GM18498 (cell line): ENCODE measurements at regions not wholly inside any gene's neighbourhood (a gene's known extent, or its start where the extent isn't known, plus 50 kb on each side); places are given as distances from the start of the nearest gene placed in this dataset.
"Not testable (repeated sequence)": the region's sequence is repeated elsewhere in the genome, so short reads cannot be mapped to it uniquely, and the experiment has no call there.

Source experiments
- ATAC-seq: cut with Tn5 transposase; IDR thresholded peaks from one replicate; pipeline ENCODE4 v1.9.1; 2021; ENCODE audit warnings: mild to moderate bottlenecking, moderate library complexity; ENCODE audit not compliant: unreplicated experiment

- ATAC-seq, result no peak
Measured at GRCh38 chr20:22101606-22102005, 396.1 kb downstream of the PAX1 start.

DNA sequence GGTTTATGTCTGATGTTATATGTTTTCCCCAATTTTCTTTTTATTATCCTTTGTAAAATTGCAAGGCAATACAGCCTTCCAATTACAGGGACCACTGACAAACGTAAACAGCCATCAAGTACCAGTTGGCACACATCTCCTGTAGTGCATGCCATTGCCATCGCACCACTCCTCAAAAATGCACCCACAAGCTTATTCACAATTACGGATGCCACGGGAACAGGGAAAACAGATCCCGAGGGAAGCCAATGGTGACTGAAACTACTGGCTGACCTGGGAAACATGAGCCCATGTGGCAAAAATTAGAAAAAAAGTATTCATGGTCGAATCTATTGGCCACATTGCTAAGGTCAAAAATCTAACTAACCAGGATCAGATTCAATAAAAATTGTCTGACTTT is 395.2 kb downstream of the PAX1 start:
- ATAC-seq, result no peak

DNA sequence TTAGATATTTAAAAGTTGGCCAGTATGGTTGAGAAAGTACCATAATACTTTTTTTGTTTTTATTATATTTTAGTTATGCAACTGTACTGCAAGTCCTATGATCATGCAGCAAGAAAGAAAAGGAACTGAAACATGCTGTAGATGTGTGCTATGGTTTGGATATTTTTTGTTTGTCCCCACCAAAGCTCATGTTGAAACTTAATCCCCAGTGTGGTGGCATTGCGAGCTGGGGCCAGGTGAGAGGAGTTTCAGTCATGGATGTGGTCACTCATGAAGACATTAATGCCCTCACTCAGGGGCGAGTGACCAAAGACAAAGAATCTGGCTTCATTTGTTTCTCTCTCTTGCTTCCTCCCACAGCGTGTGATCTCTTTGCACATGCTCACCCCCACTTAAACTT is 393.9 kb downstream of the PAX1 start:
- no peak for ATAC-seq

- no peak for ATAC-seq
Measured at GRCh38 chr20:22098511-22098910, 393.0 kb downstream of the PAX1 start.

DNA sequence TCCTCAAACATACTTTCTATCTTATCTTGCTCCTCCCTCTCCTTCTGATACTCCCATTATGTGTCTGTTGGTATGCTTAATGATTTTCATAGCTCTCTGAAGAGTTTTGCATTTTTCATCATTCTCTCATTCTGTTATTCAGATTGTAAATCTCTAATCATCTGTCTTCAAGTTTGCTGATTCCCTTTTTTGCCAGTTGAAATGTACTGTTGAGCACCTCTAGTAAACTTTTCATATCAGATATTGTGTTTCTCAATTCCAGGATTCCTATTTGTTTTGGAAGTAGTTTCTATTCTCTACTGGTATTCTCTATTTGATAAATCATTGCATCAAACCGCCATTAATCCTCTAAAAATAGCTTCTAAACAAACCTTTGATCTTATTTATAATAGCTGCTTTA is 387.7 kb downstream of the PAX1 start:
- ATAC-seq, result no peak

DNA sequence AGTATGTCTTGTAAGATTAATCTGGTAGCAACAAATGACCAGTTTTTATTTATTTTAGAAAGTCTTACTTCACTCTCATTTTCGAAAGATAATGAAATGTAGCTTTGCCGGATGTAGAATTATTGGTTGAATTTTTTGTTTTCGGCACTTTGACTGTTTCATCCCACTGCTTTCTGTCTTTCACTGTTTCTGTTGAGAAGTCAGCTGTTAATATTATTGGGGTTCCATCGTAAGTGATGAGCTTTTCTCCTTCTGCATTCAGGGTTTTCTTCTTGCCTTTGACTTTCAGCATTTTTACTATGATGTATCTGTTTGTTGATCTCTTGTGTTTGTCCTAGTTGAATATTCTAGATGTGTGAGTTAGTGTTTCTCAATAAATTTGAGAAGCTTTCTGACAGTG is 383.4 kb downstream of the PAX1 start:
- no peak for ATAC-seq

DNA sequence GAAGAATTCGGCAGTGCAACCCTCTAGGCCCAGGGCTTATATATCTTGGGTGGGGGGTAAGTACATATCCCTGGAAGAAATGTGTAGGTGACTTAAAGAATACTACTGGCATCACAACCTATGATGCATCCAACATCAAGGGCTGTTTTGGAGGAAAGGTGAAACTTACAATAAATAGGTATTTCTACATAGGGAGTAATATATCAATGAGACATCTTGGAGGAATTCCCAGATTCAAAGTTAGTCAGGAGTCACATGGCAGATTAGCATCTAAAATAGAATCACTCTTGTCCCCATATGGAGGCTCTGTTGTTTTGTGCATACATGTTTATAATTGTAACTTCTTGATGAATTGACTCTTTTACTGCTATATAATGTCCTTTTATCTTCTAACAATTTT is 375.5 kb downstream of the PAX1 start:
- ATAC-seq, result no peak

GRCh38 chr20:22074635-22075034 is 369.2 kb downstream of the PAX1 start:
- no peak for ATAC-seq

GRCh38 chr20:22071841-22072240 is 366.4 kb downstream of the PAX1 start:
- no peak for ATAC-seq

DNA sequence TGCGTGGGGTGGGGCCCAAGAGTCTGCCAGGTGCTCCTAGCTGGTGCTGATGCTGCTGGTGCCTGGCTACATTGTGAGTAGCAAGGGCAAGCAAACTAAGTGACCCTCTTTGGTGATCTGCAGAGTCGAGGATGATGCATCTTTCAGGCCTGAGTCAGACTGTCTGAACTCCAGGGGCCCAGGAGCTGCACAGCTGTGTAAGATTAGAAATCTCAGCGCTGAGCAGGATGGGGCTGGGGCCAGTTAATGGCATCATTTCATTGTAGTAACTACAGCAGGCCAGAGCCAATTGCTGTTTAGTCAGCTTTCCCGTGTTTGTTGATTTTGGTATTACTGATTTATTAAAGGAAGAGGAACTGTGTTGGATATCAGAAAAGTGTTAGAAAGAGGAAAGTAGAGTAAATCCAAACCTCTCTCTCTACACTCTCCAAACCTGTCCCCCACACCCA is 365.2 kb downstream of the PAX1 start:
- ATAC-seq, result no peak

- ATAC-seq, result no peak
Measured at GRCh38 chr20:22063753-22064152, 358.3 kb downstream of the PAX1 start.

- no peak for ATAC-seq
Measured at GRCh38 chr20:22062874-22063273, 357.4 kb downstream of the PAX1 start.

- no peak for ATAC-seq
Measured at GRCh38 chr20:22060610-22061009, 355.1 kb downstream of the PAX1 start.

DNA sequence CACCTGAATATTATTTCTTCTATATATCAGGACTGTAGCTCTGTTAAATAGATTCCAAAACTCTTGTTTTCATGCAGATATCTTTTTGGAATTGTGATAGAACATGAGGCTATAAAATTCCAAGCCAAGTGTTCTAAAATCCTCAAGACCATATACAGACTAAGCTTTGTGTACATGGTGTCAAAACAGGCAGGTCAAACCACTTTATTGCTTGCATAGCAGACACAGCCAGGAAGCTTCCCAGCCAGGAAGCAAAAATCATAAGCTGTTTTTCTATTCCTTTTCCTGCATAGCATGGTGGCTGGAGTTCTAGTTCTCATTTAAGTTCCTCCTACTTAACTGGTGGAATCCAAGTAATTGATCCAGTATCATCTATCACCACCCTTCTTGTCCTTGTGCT is 353.3 kb downstream of the PAX1 start:
- ATAC-seq, result no peak

- no peak for ATAC-seq
Measured at GRCh38 chr20:22055981-22056380, 350.5 kb downstream of the PAX1 start.

- ATAC-seq, result no peak
Measured at GRCh38 chr20:22052025-22052650, 346.7 kb downstream of the PAX1 start.

DNA sequence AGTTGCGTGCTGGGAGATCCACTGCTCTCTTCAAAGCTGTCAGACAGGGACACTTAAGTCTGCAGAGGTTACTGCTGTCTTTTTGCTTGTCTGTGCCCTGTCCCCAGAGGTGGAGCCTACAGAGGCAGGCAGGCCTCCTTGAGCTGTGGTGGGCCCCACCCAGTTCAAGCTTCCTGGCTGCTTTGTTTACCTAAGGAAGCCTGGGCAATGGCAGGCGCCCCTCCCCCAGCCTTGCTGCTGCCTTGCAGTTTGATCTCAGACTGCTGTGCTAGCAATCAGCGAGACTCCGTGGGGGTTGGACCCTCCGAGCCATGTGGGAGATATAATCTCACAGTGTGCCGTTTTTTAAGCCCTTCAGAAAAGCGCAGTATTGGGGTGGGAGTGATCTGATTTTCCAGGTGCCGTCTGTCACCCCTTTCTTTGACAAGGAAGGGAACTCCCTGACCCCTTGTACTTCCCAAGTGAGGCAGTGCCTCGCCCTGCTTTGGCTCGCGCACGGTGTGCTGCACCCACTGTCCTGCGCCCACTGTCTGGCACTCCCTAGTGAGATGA is 340.6 kb downstream of the PAX1 start:
- ATAC-seq, result not testable (repeated sequence)

- no peak for ATAC-seq
Measured at GRCh38 chr20:22027423-22027822, 322.0 kb downstream of the PAX1 start.

GRCh38 chr20:22020201-22020600 is 314.7 kb downstream of the PAX1 start:
- no peak for ATAC-seq

DNA sequence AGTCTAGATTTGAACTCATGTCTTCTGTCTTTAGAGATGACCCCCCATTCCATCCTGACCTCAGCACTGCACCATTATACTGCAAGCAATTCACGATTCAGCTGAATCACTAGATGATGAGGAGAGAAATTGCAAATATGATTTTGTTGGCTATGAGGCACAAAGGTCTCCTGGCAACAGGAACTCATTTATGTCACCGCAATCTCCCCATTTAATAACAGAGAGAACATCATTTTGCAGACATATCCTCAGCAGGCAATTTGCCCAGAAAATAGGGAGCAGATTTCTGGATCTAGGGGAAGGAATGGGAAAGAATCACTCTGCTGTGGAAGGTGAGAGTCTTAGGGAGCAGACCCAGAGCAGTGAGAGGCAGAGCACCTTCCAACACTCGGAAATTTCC is 303.0 kb downstream of the PAX1 start:
- ATAC-seq, result no peak

- ATAC-seq, result no peak
Measured at GRCh38 chr20:22006306-22006705, 300.8 kb downstream of the PAX1 start.

DNA sequence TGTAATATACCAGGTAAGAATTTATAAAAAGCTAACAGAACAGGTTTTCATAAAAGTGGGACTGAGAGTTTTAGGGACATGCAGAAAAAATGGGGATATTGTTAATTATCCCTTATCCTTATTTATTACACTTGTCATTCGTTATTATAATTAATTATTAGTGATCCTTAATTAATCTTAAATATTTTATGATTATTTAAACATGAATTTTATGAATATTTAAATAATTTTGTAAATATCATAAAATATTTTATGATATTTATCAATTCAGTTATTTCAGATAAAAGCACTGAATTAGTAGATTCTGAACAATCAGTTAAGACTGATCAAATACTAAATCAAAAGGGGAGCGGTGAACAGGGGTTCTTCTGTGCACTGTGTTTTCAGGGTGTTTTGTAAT is 300.1 kb downstream of the PAX1 start:
- ATAC-seq, result no peak

DNA sequence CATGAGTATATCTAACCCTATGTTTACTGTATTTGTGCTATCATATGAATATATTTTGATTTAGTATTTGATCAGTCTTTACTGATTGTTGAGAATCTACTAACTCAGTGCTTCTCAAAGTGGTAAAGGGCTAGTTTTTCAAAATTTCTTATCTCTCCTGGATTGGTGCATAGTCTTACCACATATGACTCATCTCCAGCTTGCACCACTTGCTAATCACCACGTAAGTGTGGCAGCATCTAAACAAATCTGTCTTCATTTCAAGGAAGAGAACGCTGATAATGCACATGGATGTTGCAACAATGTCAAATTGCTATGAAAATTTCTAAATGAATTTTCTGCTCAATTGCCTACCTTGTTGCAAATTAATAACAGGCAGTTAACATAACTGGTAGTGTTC is 299.5 kb downstream of the PAX1 start:
- ATAC-seq, result no peak
